ENCODE measurements at regions not wholly inside any gene's neighbourhood (a gene's known extent, or its start where the extent isn't known, plus 50 kb on each side); places are given as distances from the start of the nearest gene placed in this dataset.

GRCh38 chr3:35201211-35201610 lies 438.1 kb upstream of the ARPP21 start:
- H3K27me3 ChIP-seq (ENCODE audit: insufficient read depth): no peaks in the 10 kb centered on the region
- H3K36me3 ChIP-seq (ENCODE audit: insufficient read depth): no peaks in the 10 kb centered on the region
- H3F3A ChIP-seq (replicated peaks; ENCODE audit: low read depth): no peaks in the 10 kb centered on the region
- H3K27me3 Mint-ChIP-seq (ENCODE audit: insufficient read depth, low read depth, poor library complexity): no peaks in the 10 kb centered on the region
- H3K4me2 ChIP-seq: no peak overlapping the region
- H4K20me1 ChIP-seq (replicated peaks; ENCODE audit: insufficient read depth): no peaks in the 10 kb centered on the region
- no peak overlapping the region for H2AFZ ChIP-seq
- no peak for ATAC-seq
- H3K4me3 ChIP-seq: no peak overlapping the region
- no peak overlapping the region for H3K27ac Mint-ChIP-seq
- no peaks in the 10 kb centered on the region for H3K9me3 Mint-ChIP-seq
- no peak overlapping the region for H3K27ac ChIP-seq (ENCODE audit: low read depth)
- DNase-seq (ENCODE audit: low spot score): no peak
- no peaks in the 10 kb centered on the region for H3K36me3 Mint-ChIP-seq (ENCODE audit: low read depth)
- no peaks in the 10 kb centered on the region for H3K79me2 ChIP-seq (replicated peaks; ENCODE audit: insufficient read depth)
- H3K4me1 Mint-ChIP-seq: no peaks in the 10 kb centered on the region
- 0 out of 2 replicates have a peak, but pooled peaks cover 6% of the 10 kb centered on the region for H3K9me2 ChIP-seq (ENCODE audit: insufficient read depth)
- H3K4me3 Mint-ChIP-seq: no peak overlapping the region
- no peak for TF ChIP-seq EZH2 (IDR thresholded peaks at IDR 0.05; ENCODE audit: low read depth, unreplicated experiment)
- no peak for TF ChIP-seq POLR2AphosphoS5 (IDR thresholded peaks at IDR 0.05; ENCODE audit: low read depth)
- no peak for TF ChIP-seq CREB1 (CRISPR knock-in tag; IDR thresholded peaks at IDR 0.05; ENCODE audit: low read depth)
- TF ChIP-seq, protein P1, sequence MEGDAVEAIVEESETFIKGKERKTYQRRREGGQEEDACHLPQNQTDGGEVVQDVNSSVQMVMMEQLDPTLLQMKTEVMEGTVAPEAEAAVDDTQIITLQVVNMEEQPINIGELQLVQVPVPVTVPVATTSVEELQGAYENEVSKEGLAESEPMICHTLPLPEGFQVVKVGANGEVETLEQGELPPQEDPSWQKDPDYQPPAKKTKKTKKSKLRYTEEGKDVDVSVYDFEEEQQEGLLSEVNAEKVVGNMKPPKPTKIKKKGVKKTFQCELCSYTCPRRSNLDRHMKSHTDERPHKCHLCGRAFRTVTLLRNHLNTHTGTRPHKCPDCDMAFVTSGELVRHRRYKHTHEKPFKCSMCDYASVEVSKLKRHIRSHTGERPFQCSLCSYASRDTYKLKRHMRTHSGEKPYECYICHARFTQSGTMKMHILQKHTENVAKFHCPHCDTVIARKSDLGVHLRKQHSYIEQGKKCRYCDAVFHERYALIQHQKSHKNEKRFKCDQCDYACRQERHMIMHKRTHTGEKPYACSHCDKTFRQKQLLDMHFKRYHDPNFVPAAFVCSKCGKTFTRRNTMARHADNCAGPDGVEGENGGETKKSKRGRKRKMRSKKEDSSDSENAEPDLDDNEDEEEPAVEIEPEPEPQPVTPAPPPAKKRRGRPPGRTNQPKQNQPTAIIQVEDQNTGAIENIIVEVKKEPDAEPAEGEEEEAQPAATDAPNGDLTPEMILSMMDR (conservative IDR thresholded peaks at IDR 0.05; ENCODE audit: low read depth in 2 of 2): no peak
- no peak for TF ChIP-seq EZH2phosphoT487 (IDR thresholded peaks at IDR 0.05; ENCODE audit: unreplicated experiment)
- TF ChIP-seq JUNB (IDR thresholded peaks at IDR 0.05; ENCODE audit: unreplicated experiment): no peak
- no peak for TF ChIP-seq ETS1 (IDR thresholded peaks at IDR 0.05)
- TF ChIP-seq REST (IDR thresholded peaks at IDR 0.05; ENCODE audit: unreplicated experiment): no peak
- TF ChIP-seq NANOG (IDR thresholded peaks at IDR 0.05; ENCODE audit: borderline replicate concordance): no peak
- TF ChIP-seq STAT1 (IDR thresholded peaks at IDR 0.05; ENCODE audit: unreplicated experiment): no peak
- TF ChIP-seq, protein P2, sequence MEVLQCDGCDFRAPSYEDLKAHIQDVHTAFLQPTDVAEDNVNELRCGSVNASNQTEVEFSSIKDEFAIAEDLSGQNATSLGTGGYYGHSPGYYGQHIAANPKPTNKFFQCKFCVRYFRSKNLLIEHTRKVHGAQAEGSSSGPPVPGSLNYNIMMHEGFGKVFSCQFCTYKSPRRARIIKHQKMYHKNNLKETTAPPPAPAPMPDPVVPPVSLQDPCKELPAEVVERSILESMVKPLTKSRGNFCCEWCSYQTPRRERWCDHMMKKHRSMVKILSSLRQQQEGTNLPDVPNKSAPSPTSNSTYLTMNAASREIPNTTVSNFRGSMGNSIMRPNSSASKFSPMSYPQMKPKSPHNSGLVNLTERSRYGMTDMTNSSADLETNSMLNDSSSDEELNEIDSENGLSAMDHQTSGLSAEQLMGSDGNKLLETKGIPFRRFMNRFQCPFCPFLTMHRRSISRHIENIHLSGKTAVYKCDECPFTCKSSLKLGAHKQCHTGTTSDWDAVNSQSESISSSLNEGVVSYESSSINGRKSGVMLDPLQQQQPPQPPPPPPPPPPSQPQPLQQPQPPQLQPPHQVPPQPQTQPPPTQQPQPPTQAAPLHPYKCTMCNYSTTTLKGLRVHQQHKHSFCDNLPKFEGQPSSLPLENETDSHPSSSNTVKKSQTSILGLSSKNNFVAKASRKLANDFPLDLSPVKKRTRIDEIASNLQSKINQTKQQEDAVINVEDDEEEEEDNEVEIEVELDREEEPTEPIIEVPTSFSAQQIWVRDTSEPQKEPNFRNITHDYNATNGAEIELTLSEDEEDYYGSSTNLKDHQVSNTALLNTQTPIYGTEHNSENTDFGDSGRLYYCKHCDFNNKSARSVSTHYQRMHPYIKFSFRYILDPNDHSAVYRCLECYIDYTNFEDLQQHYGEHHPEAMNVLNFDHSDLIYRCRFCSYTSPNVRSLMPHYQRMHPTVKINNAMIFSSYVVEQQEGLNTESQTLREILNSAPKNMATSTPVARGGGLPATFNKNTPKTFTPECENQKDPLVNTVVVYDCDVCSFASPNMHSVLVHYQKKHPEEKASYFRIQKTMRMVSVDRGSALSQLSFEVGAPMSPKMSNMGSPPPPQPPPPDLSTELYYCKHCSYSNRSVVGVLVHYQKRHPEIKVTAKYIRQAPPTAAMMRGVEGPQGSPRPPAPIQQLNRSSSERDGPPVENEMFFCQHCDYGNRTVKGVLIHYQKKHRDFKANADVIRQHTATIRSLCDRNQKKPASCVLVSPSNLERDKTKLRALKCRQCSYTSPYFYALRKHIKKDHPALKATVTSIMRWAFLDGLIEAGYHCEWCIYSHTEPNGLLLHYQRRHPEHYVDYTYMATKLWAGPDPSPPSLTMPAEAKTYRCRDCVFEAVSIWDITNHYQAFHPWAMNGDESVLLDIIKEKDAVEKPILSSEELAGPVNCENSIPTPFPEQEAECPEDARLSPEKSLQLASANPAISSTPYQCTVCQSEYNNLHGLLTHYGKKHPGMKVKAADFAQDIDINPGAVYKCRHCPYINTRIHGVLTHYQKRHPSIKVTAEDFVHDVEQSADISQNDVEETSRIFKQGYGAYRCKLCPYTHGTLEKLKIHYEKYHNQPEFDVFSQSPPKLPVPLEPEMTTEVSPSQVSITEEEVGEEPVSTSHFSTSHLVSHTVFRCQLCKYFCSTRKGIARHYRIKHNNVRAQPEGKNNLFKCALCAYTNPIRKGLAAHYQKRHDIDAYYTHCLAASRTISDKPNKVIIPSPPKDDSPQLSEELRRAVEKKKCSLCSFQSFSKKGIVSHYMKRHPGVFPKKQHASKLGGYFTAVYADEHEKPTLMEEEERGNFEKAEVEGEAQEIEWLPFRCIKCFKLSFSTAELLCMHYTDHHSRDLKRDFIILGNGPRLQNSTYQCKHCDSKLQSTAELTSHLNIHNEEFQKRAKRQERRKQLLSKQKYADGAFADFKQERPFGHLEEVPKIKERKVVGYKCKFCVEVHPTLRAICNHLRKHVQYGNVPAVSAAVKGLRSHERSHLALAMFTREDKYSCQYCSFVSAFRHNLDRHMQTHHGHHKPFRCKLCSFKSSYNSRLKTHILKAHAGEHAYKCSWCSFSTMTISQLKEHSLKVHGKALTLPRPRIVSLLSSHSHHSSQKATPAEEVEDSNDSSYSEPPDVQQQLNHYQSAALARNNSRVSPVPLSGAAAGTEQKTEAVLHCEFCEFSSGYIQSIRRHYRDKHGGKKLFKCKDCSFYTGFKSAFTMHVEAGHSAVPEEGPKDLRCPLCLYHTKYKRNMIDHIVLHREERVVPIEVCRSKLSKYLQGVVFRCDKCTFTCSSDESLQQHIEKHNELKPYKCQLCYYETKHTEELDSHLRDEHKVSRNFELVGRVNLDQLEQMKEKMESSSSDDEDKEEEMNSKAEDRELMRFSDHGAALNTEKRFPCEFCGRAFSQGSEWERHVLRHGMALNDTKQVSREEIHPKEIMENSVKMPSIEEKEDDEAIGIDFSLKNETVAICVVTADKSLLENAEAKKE (CRISPR knock-in tag; IDR thresholded peaks at IDR 0.05): no peak
- TF ChIP-seq ZNF331 (CRISPR knock-in tag; IDR thresholded peaks at IDR 0.05; ENCODE audit: low read depth): no peak
- no peak for TF ChIP-seq ZNF114 (CRISPR knock-in tag; IDR thresholded peaks at IDR 0.05)
- no peaks in the 10 kb centered on the region for H3K4me1 ChIP-seq (ENCODE audit: insufficient read depth)

All from GM23338 (cell line).